WTC11 (cell line): ENCODE measurements at regions not wholly inside any gene's neighbourhood (a gene's known extent, or its start where the extent isn't known, plus 50 kb on each side); places are given as distances from the start of the nearest gene placed in this dataset.

Experiments
- ATAC-seq: fragments of 200-7000 bp; cut with Tn5 transposase; 2 replicates; pipeline ENCODE4 v1.10.0; 2021; ENCODE audit warnings: mild to moderate bottlenecking, moderate library complexity
- CTCF ChIA-PET: fragments of 300-600 bp; sonication (Branson Sonifier 250); formaldehyde crosslinking; loops from one replicate; lab custom pipeline; 2021; ENCODE audit warnings: antibody characterized with exemption; lab: Charles Lee
- POLR2A ChIA-PET: fragments of 350-600 bp; sonication (Branson Sonifier 250); formaldehyde crosslinking; loops from one replicate; lab custom pipeline; 2021; ENCODE audit warnings: antibody characterized with exemption; lab: Charles Lee
- DNase-seq: peaks from one replicate; pipeline ENCODE4 v3.0.0; 2021; ENCODE audit warnings: low spot score
- H3K27ac Mint-ChIP-seq: 2 replicates; pipeline ENCODE4 v1.8.0; 2021; ENCODE audit warnings: mixed read lengths
- H3K27me3 Mint-ChIP-seq: 2 replicates; pipeline ENCODE4 v1.8.0; 2021; ENCODE audit warnings: low read depth, mild to moderate bottlenecking, moderate library complexity, mixed read lengths
- H3K36me3 Mint-ChIP-seq: 2 replicates; pipeline ENCODE4 v1.8.0; 2021; ENCODE audit warnings: mixed read lengths
- H3K4me1 Mint-ChIP-seq: 2 replicates; pipeline ENCODE4 v1.8.0; 2022; ENCODE audit warnings: mixed read lengths
- H3K4me3 Mint-ChIP-seq: 2 replicates; pipeline ENCODE4 v1.8.0; 2021; ENCODE audit warnings: mild to moderate bottlenecking, moderate library complexity, mixed read lengths
- H3K9me3 Mint-ChIP-seq: 2 replicates; pipeline ENCODE4 v1.8.0; 2021; ENCODE audit warnings: mixed read lengths
- ETV6 ChIP-seq: sonication (generic); formaldehyde crosslinking; IDR thresholded peaks from 2 replicates; pipeline ENCODE4 v1.8.1; 2022; ENCODE audit warnings: mild to moderate bottlenecking, missing genetic modification reagents
- GABPB1 ChIP-seq: sonication (generic); formaldehyde crosslinking; IDR thresholded peaks from 2 replicates; pipeline ENCODE4 v1.8.1; 2023; ENCODE audit warnings: mild to moderate bottlenecking, missing genetic modification reagents
- IRF2 ChIP-seq: sonication (generic); formaldehyde crosslinking; IDR thresholded peaks from 2 replicates; pipeline ENCODE4 v1.8.0; 2022; ENCODE audit warnings: low read depth, missing genetic modification reagents, borderline replicate concordance
- NFATC4 ChIP-seq: fragments of 250-450 bp; sonication (Bioruptor Pico); IDR thresholded peaks from 2 replicates; pipeline ENCODE4 v1.9.0; 2021; ENCODE audit warnings: mild to moderate bottlenecking
- RORB ChIP-seq: fragments of 250-450 bp; sonication (Bioruptor Pico); IDR thresholded peaks from 2 replicates; pipeline ENCODE4 v1.9.0; 2021; ENCODE audit warnings: mild to moderate bottlenecking
- SP1 ChIP-seq: sonication (generic); formaldehyde crosslinking; conservative IDR thresholded peaks from 2 replicates; pipeline ENCODE4 v1.8.1; 2022; ENCODE audit warnings: missing genetic modification reagents
- ZNF121 ChIP-seq: sonication (generic); formaldehyde crosslinking; IDR thresholded peaks from 2 replicates; pipeline ENCODE4 v1.8.0; 2023; ENCODE audit warnings: missing genetic modification reagents
- ZNF263 ChIP-seq: sonication (generic); formaldehyde crosslinking; IDR thresholded peaks from 2 replicates; pipeline ENCODE4 v1.8.1; 2022; ENCODE audit warnings: low read depth, mild to moderate bottlenecking, moderate library complexity, missing genetic modification reagents
- TF ChIP-seq, protein P1 (sequence below): fragments of 250-450 bp; sonication (Bioruptor Pico); IDR thresholded peaks from 2 replicates; pipeline ENCODE4 v2.1.2; 2022; ENCODE audit warnings: mild to moderate bottlenecking, moderate library complexity
- TF ChIP-seq, protein P2 (sequence below): fragments of 250-450 bp; sonication (Bioruptor Pico); IDR thresholded peaks from 2 replicates; pipeline ENCODE4 v1.8.0; 2021; ENCODE audit warnings: mild to moderate bottlenecking
- TF ChIP-seq, protein P3 (sequence below): fragments of 200-600 bp; IDR thresholded peaks from 2 replicates; pipeline ENCODE4 v1.8.0; 2022; ENCODE audit warnings: antibody characterized with exemption
- TF ChIP-seq, protein P4 (sequence below): fragments of 250-450 bp; sonication (Bioruptor Pico); conservative IDR thresholded peaks from 2 replicates; pipeline ENCODE4 v1.9.0; 2021; ENCODE audit warnings: mild to moderate bottlenecking
- TF ChIP-seq, protein P5 (sequence below): sonication (generic); formaldehyde crosslinking; IDR thresholded peaks from 2 replicates; pipeline ENCODE4 v1.8.0; 2023; ENCODE audit warnings: missing genetic modification reagents, mild to moderate bottlenecking, borderline replicate concordance
- TF ChIP-seq, protein P6 (sequence below): fragments of 250-450 bp; sonication (Bioruptor Pico); IDR thresholded peaks from 2 replicates; pipeline ENCODE4 v1.9.0; 2021; ENCODE audit warnings: mild to moderate bottlenecking
- TF ChIP-seq, protein P7 (sequence below): sonication (generic); formaldehyde crosslinking; IDR thresholded peaks from 2 replicates; pipeline ENCODE4 v1.8.1; 2023; ENCODE audit warnings: mild to moderate bottlenecking, moderate library complexity, missing genetic modification reagents
- TF ChIP-seq, protein P8 (sequence below): sonication (generic); formaldehyde crosslinking; IDR thresholded peaks from 2 replicates; pipeline ENCODE4 v1.8.1; 2022; ENCODE audit warnings: missing genetic modification reagents, borderline replicate concordance
- TF ChIP-seq, protein P9 (sequence below): sonication (generic); formaldehyde crosslinking; IDR thresholded peaks from 2 replicates; pipeline ENCODE4 v1.8.0; 2022; ENCODE audit warnings: missing genetic modification reagents

DNA sequence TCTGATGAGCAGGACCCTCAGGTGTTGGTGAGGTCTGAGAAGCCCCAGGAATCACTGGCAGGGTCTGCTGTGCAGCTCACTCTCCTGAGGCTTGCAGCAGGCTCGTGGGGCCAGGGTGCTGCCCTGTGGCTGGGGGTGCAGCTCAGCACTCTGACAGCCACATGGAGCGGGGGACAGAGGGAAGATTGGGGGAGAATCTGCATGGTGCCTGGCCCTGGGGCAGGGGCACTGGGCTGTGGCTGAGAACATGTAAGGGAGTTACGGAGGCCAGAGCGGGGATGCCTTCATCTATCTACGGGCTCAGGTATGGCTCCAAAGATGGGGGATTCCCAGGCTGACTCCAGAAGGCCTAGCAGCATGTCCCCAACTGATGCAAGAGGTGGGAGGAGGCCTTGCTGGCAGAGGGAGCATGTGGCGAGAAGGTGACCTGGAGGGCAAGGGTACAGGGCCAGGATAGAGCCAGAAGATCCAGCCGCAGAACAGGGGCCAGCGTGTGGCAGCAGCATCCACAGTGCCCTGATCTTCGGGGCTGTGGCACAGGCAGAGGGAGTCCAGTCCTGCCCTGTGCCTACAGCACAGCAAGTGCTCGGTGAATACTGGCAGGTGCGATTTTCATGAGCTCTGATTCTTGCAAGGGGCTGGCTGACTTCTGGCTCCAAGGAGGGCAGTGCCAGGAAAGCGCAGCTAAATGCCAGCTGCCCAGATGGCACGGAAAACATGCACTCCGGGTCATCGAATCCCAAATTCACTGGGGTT lies 184.7 kb downstream of the CTTN start:
- Mint-ChIP-seq H3K27ac (no peak overlapping the region), H3K9me3 (no peaks in the 10 kb centered on the region), H3K4me3 (no peak overlapping the region), H3K36me3 (no peaks in the 10 kb centered on the region), H3K4me1 (peaks cover 18% of the 10 kb centered on the region), H3K27me3 (no peaks in the 10 kb centered on the region)
- TF ChIP-seq RORB (no peak), ETV6 (CRISPR knock-in tag) (no peak), GABPB1 (no peak), ZNF121 (CRISPR knock-in tag) (no peak), ZNF263 (CRISPR knock-in tag) (no peak), SP1 (CRISPR knock-in tag) (no peak), NFATC4 (CRISPR knock-in tag) (no peak), IRF2 (no peak)
- TF ChIP-seq, protein P1, sequence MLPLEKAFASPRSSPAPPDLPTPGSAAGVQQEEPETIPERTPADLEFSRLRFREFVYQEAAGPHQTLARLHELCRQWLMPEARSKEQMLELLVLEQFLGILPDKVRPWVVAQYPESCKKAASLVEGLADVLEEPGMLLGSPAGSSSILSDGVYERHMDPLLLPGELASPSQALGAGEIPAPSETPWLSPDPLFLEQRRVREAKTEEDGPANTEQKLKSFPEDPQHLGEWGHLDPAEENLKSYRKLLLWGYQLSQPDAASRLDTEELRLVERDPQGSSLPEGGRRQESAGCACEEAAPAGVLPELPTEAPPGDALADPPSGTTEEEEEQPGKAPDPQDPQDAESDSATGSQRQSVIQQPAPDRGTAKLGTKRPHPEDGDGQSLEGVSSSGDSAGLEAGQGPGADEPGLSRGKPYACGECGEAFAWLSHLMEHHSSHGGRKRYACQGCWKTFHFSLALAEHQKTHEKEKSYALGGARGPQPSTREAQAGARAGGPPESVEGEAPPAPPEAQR (CRISPR knock-in tag): no peak
- TF ChIP-seq, protein P2, sequence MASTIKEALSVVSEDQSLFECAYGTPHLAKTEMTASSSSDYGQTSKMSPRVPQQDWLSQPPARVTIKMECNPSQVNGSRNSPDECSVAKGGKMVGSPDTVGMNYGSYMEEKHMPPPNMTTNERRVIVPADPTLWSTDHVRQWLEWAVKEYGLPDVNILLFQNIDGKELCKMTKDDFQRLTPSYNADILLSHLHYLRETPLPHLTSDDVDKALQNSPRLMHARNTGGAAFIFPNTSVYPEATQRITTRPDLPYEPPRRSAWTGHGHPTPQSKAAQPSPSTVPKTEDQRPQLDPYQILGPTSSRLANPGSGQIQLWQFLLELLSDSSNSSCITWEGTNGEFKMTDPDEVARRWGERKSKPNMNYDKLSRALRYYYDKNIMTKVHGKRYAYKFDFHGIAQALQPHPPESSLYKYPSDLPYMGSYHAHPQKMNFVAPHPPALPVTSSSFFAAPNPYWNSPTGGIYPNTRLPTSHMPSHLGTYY (CRISPR knock-in tag): no peak
- TF ChIP-seq, protein P3, sequence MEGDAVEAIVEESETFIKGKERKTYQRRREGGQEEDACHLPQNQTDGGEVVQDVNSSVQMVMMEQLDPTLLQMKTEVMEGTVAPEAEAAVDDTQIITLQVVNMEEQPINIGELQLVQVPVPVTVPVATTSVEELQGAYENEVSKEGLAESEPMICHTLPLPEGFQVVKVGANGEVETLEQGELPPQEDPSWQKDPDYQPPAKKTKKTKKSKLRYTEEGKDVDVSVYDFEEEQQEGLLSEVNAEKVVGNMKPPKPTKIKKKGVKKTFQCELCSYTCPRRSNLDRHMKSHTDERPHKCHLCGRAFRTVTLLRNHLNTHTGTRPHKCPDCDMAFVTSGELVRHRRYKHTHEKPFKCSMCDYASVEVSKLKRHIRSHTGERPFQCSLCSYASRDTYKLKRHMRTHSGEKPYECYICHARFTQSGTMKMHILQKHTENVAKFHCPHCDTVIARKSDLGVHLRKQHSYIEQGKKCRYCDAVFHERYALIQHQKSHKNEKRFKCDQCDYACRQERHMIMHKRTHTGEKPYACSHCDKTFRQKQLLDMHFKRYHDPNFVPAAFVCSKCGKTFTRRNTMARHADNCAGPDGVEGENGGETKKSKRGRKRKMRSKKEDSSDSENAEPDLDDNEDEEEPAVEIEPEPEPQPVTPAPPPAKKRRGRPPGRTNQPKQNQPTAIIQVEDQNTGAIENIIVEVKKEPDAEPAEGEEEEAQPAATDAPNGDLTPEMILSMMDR: no peak
- TF ChIP-seq, protein P4, sequence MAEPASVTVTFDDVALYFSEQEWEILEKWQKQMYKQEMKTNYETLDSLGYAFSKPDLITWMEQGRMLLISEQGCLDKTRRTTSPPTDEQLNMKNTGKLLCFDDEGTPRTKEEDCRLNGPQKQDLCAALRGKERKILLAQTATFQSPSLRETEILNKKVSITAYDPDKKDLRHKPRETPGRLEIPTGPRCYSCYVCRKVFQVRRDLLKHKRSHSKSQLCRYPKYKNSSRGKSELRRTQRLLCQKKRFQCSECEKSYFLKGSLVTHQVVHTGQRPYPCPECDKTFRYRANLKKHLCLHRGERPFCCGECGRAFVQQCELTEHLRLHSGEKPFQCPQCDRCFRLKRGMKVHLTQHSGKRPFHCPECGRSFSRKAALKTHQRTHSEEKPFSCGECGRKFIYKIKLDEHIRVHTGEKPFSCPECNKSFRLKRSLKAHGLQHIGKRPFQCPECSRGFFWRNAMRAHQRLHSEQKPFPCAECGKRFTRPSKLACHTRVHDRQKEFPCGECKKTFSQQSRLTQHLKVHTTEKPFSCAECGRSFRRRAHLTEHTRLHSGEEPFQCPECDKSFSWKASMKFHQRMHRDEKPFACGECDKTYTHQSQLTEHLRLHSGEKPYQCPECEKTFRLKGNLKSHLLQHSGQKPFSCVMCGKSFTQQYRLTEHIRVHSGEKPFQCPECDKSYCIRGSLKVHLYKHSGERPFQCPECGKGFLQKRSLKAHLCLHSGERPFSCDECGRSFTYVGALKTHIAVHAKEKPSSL (CRISPR knock-in tag): no peak
- TF ChIP-seq, protein P5, sequence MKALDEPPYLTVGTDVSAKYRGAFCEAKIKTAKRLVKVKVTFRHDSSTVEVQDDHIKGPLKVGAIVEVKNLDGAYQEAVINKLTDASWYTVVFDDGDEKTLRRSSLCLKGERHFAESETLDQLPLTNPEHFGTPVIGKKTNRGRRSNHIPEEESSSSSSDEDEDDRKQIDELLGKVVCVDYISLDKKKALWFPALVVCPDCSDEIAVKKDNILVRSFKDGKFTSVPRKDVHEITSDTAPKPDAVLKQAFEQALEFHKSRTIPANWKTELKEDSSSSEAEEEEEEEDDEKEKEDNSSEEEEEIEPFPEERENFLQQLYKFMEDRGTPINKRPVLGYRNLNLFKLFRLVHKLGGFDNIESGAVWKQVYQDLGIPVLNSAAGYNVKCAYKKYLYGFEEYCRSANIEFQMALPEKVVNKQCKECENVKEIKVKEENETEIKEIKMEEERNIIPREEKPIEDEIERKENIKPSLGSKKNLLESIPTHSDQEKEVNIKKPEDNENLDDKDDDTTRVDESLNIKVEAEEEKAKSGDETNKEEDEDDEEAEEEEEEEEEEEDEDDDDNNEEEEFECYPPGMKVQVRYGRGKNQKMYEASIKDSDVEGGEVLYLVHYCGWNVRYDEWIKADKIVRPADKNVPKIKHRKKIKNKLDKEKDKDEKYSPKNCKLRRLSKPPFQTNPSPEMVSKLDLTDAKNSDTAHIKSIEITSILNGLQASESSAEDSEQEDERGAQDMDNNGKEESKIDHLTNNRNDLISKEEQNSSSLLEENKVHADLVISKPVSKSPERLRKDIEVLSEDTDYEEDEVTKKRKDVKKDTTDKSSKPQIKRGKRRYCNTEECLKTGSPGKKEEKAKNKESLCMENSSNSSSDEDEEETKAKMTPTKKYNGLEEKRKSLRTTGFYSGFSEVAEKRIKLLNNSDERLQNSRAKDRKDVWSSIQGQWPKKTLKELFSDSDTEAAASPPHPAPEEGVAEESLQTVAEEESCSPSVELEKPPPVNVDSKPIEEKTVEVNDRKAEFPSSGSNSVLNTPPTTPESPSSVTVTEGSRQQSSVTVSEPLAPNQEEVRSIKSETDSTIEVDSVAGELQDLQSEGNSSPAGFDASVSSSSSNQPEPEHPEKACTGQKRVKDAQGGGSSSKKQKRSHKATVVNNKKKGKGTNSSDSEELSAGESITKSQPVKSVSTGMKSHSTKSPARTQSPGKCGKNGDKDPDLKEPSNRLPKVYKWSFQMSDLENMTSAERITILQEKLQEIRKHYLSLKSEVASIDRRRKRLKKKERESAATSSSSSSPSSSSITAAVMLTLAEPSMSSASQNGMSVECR (CRISPR knock-in tag): no peak
- TF ChIP-seq, protein P6, sequence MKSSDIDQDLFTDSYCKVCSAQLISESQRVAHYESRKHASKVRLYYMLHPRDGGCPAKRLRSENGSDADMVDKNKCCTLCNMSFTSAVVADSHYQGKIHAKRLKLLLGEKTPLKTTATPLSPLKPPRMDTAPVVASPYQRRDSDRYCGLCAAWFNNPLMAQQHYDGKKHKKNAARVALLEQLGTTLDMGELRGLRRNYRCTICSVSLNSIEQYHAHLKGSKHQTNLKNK: no peak
- TF ChIP-seq, protein P7, sequence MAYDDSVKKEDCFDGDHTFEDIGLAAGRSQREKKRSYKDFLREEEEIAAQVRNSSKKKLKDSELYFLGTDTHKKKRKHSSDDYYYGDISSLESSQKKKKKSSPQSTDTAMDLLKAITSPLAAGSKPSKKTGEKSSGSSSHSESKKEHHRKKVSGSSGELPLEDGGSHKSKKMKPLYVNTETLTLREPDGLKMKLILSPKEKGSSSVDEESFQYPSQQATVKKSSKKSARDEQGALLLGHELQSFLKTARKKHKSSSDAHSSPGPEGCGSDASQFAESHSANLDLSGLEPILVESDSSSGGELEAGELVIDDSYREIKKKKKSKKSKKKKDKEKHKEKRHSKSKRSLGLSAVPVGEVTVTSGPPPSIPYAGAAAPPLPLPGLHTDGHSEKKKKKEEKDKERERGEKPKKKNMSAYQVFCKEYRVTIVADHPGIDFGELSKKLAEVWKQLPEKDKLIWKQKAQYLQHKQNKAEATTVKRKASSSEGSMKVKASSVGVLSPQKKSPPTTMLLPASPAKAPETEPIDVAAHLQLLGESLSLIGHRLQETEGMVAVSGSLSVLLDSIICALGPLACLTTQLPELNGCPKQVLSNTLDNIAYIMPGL: no peak
- TF ChIP-seq, protein P8, sequence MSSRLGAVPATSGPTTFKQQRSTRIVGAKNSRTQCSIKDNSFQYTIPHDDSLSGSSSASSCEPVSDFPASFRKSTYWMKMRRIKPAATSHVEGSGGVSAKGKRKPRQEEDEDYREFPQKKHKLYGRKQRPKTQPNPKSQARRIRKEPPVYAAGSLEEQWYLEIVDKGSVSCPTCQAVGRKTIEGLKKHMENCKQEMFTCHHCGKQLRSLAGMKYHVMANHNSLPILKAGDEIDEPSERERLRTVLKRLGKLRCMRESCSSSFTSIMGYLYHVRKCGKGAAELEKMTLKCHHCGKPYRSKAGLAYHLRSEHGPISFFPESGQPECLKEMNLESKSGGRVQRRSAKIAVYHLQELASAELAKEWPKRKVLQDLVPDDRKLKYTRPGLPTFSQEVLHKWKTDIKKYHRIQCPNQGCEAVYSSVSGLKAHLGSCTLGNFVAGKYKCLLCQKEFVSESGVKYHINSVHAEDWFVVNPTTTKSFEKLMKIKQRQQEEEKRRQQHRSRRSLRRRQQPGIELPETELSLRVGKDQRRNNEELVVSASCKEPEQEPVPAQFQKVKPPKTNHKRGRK (CRISPR knock-in tag): no peak
- TF ChIP-seq, protein P9, sequence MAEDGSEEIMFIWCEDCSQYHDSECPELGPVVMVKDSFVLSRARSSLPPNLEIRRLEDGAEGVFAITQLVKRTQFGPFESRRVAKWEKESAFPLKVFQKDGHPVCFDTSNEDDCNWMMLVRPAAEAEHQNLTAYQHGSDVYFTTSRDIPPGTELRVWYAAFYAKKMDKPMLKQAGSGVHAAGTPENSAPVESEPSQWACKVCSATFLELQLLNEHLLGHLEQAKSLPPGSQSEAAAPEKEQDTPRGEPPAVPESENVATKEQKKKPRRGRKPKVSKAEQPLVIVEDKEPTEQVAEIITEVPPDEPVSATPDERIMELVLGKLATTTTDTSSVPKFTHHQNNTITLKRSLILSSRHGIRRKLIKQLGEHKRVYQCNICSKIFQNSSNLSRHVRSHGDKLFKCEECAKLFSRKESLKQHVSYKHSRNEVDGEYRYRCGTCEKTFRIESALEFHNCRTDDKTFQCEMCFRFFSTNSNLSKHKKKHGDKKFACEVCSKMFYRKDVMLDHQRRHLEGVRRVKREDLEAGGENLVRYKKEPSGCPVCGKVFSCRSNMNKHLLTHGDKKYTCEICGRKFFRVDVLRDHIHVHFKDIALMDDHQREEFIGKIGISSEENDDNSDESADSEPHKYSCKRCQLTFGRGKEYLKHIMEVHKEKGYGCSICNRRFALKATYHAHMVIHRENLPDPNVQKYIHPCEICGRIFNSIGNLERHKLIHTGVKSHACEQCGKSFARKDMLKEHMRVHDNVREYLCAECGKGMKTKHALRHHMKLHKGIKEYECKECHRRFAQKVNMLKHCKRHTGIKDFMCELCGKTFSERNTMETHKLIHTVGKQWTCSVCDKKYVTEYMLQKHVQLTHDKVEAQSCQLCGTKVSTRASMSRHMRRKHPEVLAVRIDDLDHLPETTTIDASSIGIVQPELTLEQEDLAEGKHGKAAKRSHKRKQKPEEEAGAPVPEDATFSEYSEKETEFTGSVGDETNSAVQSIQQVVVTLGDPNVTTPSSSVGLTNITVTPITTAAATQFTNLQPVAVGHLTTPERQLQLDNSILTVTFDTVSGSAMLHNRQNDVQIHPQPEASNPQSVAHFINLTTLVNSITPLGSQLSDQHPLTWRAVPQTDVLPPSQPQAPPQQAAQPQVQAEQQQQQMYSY: no peak
- ChIA-PET CTCF (interaction anchor here (0.9 to 3.9 kb wide), 2 partner anchors 15 to 72 kb away, joined by 3 to 16 read pairs; no protein-coding TSS in a partner anchor), POLR2A (no interaction called here)
- DNase-seq (no peak), ATAC-seq (no peak)
